ENCODE measurements at regions not wholly inside any gene's neighbourhood (a gene's known extent, or its start where the extent isn't known, plus 50 kb on each side); places are given as distances from the start of the nearest gene placed in this dataset.
"Not testable (repeated sequence)": the region's sequence is repeated elsewhere in the genome, so short reads cannot be mapped to it uniquely, and the experiment has no call there.

DNA sequence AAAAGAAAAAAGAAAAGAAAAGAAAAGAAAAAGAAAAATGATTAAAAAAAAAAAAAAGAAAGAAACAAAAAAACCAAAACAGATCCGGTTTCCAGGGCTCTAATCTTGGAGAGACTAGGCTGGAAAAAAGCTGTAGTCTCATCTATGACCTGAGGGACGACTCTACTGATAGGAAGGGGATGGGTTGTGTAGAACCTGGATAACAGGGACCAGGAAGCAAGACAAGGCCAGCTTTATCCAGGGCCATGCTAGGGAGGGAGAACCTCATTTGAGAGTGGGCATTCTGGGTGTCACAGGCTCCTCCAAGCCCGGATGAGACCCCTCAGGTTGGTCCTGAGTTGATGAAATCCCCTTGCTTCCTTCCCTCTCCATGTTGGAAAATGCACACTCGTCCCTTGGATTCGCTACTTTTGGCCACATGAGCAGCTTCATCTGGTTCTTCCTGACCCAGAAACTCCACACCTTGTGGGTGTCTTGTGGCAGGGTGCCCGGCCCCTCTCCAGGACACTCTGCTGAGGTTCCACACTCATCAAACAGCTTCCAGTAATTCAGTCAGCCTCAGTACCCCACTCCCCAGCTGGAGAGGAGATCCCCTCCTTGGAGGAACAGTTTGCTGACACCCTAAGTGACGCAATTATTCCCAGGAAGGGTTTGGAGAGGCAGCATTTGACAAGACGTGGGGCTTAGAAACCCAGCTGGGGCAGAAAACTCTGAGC lies 71.1 kb upstream of the LHFPL2 start:
- H3K4me3 ChIP-seq, result no peak overlapping the region
- H3K36me3 ChIP-seq, result no peaks in the 10 kb centered on the region
- H3K9me3 ChIP-seq, result no peaks in the 10 kb centered on the region
- H3K27me3 ChIP-seq, result no peaks in the 10 kb centered on the region
- no peak overlapping the region for H3K27ac ChIP-seq
- TF ChIP-seq, protein P1, sequence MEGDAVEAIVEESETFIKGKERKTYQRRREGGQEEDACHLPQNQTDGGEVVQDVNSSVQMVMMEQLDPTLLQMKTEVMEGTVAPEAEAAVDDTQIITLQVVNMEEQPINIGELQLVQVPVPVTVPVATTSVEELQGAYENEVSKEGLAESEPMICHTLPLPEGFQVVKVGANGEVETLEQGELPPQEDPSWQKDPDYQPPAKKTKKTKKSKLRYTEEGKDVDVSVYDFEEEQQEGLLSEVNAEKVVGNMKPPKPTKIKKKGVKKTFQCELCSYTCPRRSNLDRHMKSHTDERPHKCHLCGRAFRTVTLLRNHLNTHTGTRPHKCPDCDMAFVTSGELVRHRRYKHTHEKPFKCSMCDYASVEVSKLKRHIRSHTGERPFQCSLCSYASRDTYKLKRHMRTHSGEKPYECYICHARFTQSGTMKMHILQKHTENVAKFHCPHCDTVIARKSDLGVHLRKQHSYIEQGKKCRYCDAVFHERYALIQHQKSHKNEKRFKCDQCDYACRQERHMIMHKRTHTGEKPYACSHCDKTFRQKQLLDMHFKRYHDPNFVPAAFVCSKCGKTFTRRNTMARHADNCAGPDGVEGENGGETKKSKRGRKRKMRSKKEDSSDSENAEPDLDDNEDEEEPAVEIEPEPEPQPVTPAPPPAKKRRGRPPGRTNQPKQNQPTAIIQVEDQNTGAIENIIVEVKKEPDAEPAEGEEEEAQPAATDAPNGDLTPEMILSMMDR (IDR thresholded peaks at IDR 0.05), result no peak
- no peak for DNase-seq (ENCODE audit: low spot score)
- peaks cover 0 to 7% of the 10 kb centered on the region in 2 donors for H3K4me1 ChIP-seq

DNA sequence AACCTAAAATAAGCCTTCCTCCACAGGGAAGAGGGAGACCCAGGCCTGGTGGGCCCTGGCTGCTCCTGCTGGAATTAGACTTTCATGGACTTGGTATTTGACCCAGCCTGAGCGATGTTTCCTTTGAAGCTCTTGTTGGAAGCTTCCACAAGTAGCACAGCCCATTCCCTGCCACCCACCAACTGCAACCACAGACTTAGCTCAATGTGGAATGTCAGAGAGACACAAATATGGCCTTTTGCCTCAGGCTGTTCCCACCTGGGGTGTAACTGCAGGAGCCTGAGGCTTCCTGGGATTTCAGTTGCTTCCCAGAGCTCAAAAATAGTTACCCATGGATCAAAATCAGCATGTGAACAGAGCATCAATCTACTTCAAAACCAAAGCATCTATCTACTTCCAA lies 70.3 kb upstream of the LHFPL2 start:
- Histone ChIP-seq H3K27me3 (no peaks in the 10 kb centered on the region), H3K27ac (no peak overlapping the region), H3K9me3 (no peaks in the 10 kb centered on the region), H3K4me1 (peaks cover 0 to 7% of the 10 kb centered on the region in 2 donors), H3K4me3 (no peak overlapping the region), H3K36me3 (no peaks in the 10 kb centered on the region)
- TF ChIP-seq, protein P1 (IDR thresholded peaks at IDR 0.05), result no peak
- DNase-seq (ENCODE audit: low spot score), result no peak

DNA sequence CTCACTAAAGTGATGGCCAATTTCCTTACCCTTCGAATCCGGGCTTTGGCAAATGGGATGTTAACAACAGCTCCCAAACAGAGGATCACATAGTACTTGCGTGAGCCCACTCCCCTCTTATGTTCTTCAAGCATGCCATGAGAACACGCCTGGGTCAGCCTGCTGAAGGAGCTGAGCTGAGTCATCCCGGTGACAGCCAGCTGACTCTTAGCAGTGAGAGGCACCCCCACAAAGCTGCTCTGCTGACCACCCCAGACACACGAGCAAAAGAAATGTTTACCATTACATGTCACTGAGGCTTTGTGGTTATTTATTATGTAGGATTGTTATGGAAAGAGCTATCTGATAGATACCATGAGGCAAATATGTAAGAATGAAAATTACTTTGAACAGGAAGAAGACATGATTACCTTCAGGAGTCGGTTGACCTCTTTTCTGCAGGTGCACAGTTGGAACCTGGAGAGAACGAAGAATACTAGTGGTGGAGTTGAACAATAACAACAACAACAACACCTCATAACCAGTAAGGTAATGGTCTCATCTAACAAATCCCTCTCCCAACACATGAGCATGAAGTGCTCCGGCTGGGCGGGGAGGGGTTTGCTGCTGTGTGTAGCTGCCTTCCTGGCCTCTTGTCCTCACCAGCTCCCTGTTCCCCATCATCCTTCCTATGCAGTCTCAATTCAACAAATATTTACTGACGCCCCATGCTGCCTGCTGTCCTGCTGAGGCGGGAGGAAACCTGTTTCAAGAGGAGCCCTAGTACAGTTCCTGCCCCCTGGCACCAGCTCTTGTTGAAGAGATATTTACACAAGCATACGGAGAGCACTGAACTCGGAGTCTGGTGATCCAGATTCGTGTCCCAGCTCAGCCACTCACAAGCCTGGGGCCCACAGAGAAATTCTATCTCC lies 69.4 kb upstream of the LHFPL2 start:
- TF ChIP-seq, protein P1 (IDR thresholded peaks at IDR 0.05), result no peak
- Histone ChIP-seq H3K9me3 (no peaks in the 10 kb centered on the region), H3K27me3 (no peaks in the 10 kb centered on the region), H3K4me3 (no peak overlapping the region), H3K27ac (no peak overlapping the region), H3K4me1 (peaks cover 0 to 7% of the 10 kb centered on the region in 2 donors), H3K36me3 (no peaks in the 10 kb centered on the region)
- DNase-seq (ENCODE audit: low spot score), result no peak

GRCh38 chr5:78716206-78716605 lies 67.6 kb upstream of the LHFPL2 start:
- H3K4me1 ChIP-seq, result peaks cover 0 to 6% of the 10 kb centered on the region in 2 donors
- TF ChIP-seq, protein P1 (IDR thresholded peaks at IDR 0.05), result no peak
- DNase-seq (ENCODE audit: low spot score), result no peak
- no peak overlapping the region for H3K4me3 ChIP-seq
- no peaks in the 10 kb centered on the region for H3K36me3 ChIP-seq
- no peaks in the 10 kb centered on the region for H3K9me3 ChIP-seq
- H3K27ac ChIP-seq, result no peak overlapping the region
- H3K27me3 ChIP-seq, result no peaks in the 10 kb centered on the region

- H3K4me1 ChIP-seq; H3K36me3 ChIP-seq; H3K27ac ChIP-seq; H3K4me3 ChIP-seq; H3K9me3 ChIP-seq; H3K27me3 ChIP-seq; DNase-seq (ENCODE audit: low spot score): not testable (repeated sequence)
These were observed 66.8 kb upstream of the LHFPL2 start for GRCh38 chr5:78715351-78715750.

DNA sequence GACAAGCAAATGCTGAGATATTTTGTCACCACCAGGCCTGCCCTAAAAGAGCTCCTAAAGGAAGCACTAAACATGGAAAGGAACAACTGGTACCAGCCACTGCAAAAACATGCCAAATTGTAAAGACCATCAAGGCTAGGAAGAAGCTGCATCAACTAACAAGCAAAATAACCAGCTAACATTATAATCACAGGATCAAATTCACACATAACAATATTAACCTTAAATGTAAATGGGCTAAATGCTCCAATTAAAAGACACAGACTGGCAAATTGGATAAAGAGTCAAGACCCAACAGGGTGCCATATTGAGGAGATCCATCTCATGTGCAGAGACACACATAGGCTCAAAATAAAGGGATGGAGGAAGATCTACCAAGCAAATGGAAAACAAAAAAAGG lies 63.1 kb upstream of the LHFPL2 start:
- not testable (repeated sequence) for H3K27me3 ChIP-seq; H3K4me1 ChIP-seq; H3K27ac ChIP-seq; H3K36me3 ChIP-seq; DNase-seq (ENCODE audit: low spot score); H3K9me3 ChIP-seq; H3K4me3 ChIP-seq

GRCh38 chr5:78709729-78710430 lies 61.3 kb upstream of the LHFPL2 start:
- H3K4me3 ChIP-seq; H3K4me1 ChIP-seq; H3K27ac ChIP-seq; DNase-seq (ENCODE audit: low spot score); H3K36me3 ChIP-seq; H3K27me3 ChIP-seq; H3K9me3 ChIP-seq: not testable (repeated sequence)

All from right atrium auricular region (tissue), 2 donors.